ENCODE measurements at regions not wholly inside any gene's neighbourhood (a gene's known extent, or its start where the extent isn't known, plus 50 kb on each side); places are given as distances from the start of the nearest gene placed in this dataset.

DNA sequence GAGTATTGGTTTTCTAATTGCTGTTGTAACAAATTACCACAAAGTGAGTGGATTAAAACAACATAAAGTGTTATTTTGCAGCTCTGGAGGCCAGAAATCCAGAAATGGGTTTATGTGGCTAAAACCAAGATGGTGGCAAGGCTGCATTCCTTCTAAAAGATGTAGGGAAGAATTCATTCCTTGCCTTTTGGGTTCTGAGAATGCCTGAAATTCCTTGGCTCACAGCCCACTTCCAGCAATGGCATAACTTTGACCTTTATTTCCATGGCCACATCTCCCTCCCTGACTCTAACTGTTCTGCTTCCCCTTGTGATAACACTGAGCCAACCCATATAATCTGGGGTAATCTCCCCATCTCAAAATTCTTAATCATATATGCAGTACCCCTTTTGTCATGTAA, 269.6 kb upstream of the RPL38 start:
- TF ChIP-seq CTCF (IDR thresholded peaks at IDR 0.05), result no peak
- no peak for TF ChIP-seq POLR2A (IDR thresholded peaks at IDR 0.05)

Data from body of pancreas (tissue), 4 donors.